CD4-positive, alpha-beta T cell treated with Interleukin-4 for 4 hours (primary cell): ENCODE measurements at regions not wholly inside any gene's neighbourhood (a gene's known extent, or its start where the extent isn't known, plus 50 kb on each side); places are given as distances from the start of the nearest gene placed in this dataset.
"Not testable (repeated sequence)": the region's sequence is repeated elsewhere in the genome, so short reads cannot be mapped to it uniquely, and the experiment has no call there.

ENCODE experiments used
- DNase-seq: peaks from one replicate; pipeline ENCODE4 v3.0.0-alpha.2; 2020

- no peak for DNase-seq
Observed at GRCh38 chr4:165782623-165783022, 90.4 kb upstream of the TLL1 start.

GRCh38 chr4:165783626-165784025 lies 89.4 kb upstream of the TLL1 start:
- no peak for DNase-seq

DNA sequence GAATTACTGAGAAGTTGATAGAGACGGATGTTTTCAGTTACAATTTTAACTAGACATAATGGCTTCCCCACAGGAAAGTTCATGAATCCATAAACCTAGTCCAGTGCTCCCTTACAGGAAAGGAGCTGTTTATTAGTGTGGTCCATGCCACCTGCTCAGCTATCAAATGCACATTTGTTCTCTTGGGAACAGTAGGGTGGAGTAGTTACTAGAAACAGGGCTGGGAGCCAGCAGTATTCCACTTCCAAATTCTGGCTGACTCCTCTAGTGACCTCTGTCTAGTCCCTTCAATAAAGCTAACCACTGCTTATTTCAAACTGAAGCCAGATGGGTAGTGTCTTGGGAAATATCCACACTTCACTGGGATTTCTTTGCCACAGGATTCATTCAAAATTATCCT lies 88.4 kb upstream of the TLL1 start:
- DNase-seq, result no peak

GRCh38 chr4:165785337-165785736 lies 87.7 kb upstream of the TLL1 start:
- no peak for DNase-seq

DNA sequence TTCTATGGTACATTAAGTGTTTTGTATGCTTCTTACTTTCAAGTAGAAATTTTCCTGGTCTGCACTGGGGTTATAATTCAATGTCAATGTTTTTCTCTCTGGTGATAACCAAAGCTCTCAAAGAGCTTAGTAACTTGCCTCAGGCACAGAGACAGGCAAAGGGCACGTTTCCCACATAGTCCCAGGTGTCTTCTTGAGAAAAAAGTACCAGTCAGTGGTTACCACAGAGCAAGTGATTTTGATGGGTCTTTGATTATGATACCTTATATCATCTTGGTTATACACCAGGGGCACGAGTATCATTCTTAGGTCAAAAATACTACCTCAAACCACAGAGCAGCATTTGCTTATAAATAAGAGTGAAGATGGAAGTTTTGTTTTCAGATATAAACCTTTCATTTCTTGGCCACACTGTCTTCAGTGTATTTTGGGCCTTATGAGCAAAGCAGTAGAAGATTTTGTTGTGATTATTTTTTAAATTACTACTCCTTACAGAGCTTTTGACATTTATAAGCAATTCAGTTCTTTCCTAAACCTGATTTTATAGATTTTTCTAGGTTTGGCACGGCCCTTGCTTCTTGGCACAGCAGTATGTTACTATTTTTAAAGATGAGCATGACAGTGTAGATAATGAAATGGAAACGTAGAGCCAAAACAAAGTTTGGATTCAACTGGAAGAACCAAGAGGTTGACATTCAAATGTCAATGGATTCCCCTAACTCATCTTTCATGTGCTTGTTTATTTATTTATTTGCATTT lies 85.3 kb upstream of the TLL1 start:
- no peak for DNase-seq

DNA sequence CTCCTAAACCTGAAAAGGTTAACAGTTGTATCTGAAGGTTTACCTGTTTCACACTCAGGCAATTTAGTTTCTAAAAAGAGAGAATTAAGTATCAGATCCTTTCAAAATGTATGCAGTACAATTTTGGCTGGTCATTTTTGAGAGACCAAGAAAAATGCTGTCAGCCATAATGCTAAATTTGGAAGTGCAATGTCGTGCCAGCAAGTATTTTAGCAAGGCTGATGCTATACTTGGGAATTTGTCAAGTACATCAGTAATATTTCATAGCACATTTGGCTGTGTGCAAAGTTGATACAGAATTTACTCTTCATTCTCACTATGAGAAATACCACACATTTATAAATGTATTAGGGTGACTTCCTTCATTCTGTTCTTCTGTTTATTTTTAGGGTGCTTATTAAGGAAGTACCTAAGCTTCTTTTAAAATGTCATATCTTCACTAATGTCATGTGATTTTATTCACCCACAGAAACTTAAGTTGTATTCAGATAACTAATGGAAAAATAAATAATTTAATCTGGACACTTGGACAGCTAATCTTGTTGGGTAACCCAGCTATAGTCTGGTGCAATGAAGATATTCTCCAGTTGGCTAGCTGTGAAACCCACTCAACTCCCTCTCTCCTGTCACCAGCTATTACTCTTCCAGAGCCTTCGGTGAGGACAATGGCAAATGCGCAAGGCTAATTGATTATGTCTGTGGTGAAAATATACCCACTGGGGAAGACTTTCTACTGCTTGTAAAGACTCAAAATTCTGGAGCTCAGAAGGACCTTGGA lies 84.2 kb upstream of the TLL1 start:
- DNase-seq, result no peak

GRCh38 chr4:165793236-165793635 lies 79.8 kb upstream of the TLL1 start:
- DNase-seq, result no peak

DNA sequence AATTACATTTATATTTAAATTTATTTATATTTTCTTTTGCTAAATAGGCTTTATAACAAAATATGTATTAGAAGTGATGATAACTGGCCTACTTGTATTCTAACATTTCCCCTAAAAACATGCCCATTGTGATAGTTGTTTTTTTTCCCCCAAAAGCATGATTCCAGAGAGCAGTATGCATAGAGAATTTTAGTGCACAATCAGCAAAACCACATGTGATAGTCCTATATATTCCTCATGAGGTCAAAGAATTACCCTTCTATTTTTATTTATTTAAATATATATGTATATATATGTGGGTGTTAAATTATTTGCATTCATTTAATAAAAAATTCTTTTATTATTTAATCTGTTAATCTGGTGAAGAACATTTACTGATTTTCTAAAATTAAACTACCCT lies 78.2 kb upstream of the TLL1 start:
- no peak for DNase-seq

DNA sequence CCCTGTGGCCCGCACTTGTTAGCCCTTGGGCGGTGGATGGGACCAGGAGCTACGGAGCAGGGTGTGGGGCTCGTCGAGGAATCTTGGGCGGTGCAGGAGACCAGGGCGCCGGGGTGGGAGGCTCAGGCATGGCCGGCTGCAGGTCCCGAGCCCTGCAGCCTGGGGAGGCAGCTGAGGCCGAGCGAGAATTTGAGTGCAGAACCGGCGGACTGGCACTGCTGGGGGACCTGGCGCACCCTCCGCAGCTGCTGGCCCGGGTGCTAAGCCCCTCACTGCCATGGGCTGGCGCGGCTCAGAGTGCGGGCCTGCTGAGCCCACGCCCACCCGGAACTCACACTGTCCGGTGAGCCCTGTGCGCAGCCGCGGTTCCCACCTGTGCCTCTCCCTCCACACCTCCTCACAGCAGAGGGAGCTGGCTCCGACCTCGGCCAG lies 73.6 kb upstream of the TLL1 start:
- no peak for DNase-seq

DNA sequence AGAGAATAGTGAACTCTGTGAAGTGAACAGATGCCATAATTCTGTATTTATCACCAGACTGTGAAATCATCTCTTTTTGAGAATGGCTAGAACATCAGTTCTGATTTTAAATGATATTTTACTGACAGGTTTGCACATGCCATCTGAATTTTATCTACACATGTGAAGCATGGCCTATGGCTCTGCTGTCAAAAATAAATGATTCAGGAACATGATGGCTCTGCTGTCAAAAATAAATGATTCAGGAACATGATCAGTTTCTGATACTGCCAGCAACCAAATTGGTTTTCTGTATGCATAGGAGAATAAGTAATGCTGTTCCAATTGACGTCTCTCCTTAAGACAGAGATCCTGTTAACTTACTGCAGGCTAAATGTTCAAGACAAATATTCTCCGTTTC lies 70.6 kb upstream of the TLL1 start:
- no peak for DNase-seq

DNA sequence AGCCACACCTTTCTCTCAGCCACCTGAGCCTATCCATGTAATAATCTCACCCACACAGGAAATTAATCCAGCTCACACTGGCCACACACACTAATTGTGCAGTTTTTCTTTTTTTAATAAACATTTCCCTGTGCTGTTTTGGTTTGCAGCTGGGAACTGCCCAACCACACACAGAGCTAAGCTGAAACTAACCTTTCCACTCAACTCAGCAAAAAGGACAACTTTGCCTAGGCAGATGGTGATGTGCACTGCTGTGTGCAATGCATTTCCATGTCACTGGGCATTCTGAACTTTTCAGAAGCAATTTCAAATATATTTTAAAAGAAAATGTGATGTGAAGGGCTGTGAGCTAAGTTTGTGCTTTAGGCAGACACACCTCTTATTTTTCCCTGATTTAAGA lies 70.0 kb upstream of the TLL1 start:
- DNase-seq, result no peak

GRCh38 chr4:165805406-165805805 lies 67.6 kb upstream of the TLL1 start:
- DNase-seq, result no peak

GRCh38 chr4:165806613-165807012 lies 66.4 kb upstream of the TLL1 start:
- DNase-seq, result no peak

DNA sequence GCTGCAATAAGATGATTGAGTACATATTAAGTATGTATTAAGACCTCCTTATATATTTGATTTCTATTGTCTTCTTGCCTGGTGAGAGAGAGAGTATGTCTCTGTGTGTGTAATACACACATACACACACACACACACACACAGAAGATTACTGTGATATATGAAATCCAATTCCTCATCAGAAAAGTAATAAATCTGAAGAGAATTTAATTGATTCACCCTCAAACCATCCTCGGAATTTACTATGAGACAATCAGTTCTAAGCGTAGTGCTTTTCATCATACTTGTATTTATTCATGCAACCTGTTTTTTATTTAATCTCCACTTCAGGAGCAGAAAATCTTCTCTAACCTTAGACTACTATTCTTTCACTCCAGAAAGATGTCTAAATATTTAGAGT lies 62.3 kb upstream of the TLL1 start:
- no peak for DNase-seq

GRCh38 chr4:165813606-165814005 lies 59.4 kb upstream of the TLL1 start:
- DNase-seq, result no peak

DNA sequence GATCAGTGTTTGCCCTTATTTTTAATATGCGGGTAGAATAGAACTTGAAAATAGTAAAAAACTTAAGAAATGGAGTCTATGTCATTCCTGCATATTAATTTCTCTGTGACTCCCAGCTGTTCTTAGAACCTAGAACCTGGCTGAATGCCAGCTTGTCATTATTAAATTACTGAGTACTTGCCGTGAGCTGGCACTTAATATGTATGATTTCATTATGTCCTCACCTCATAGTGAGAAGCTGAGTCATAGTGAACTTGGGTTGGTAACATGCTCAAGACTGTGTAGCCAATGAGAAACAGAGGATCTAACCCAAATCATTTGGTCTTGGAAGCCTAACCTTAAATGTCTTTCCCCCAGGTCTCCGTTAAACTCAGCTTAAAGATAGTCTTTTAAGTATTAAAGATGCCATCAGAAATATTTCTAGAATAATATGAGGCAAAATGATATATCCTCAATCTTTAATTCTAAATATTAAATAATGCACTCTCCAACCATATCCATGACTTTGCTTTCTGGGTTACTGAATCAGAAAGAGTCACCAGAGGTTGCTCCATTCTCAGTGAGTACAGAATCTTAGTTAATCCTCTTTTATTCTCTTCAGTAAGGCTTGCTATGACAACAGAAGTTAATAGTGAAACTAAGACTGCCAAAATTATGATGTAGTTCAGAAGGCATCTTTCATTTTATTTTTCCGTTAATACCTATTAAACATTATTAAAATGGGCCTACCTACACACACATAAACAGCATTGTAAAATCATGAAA lies 58.6 kb upstream of the TLL1 start:
- DNase-seq, result no peak

- DNase-seq, result not testable (repeated sequence)
Observed at GRCh38 chr4:165819126-165819525, 53.9 kb upstream of the TLL1 start.
